ENCODE measurements at regions not wholly inside any gene's neighbourhood (a gene's known extent, or its start where the extent isn't known, plus 50 kb on each side); places are given as distances from the start of the nearest gene placed in this dataset.

DNA sequence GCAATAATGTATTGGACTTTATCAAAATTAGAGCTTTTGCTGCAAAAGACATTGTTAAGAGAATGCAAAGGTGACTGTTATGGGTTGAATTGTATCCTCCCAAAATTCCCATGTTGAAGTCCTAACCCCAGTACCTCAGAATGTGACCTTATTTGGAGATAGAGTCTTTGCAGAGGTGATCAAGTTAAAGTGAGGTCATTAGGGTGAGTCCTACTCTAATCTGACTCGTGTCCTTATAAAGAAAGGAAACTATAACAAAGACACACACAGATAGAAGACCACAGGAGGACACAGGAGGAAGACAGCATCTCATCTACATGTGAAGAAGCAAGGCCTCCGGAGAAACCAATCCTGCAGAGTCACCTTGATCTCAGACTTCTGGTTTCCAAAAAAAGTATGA lies 1011.2 kb downstream of the TBC1D22A start:
- Histone ChIP-seq H3K9me3 (no peaks in the 10 kb centered on the region), H3K36me3 (ENCODE audit: control insufficient read depth in 2 of 2, extremely low read depth in 1 of 2, insufficient read depth in 1 of 2, low read length in 1 of 2) (no peaks in the 10 kb centered on the region), H3K27me3 (replicated peaks in 1 of 2; ENCODE audit: control insufficient read depth in 2 of 2, extremely low read depth in 1 of 2, insufficient read depth in 2 of 2, low read length in 1 of 2) (peaks cover 0 to 7% of the 10 kb centered on the region in 2 experiments), H3K4me3 (ENCODE audit: control insufficient read depth in 1 of 2, extremely low read depth in 1 of 2, low read length in 1 of 2) (no peak overlapping the region), H3K27ac (ENCODE audit: low read length) (no peak overlapping the region), H3K4me1 (ENCODE audit: control insufficient read depth in 1 of 2, extremely low read depth in 1 of 2, insufficient read depth in 2 of 2, low read length in 2 of 2) (no peaks in the 10 kb centered on the region)
- Mint-ChIP-seq H3K4me1 (no peaks in the 10 kb centered on the region), H3K4me3 (no peak overlapping the region), H3K27ac (no peak overlapping the region), H3K27me3 (peaks cover under 1 to 12% of the 10 kb centered on the region in 2 donors), H3K9me3 (peaks cover 0 to 4% (median 0%) of the 10 kb centered on the region in 3 donors), H3K36me3 (no peaks in the 10 kb centered on the region)
- no CpG with 5 or more reads among the region's 2 CpGs for WGBS (ENCODE audit: insufficient coverage)
- DNase-seq = no peak
- no peak for ATAC-seq (replicated peaks in 1 of 4)
- ChIA-PET CTCF (no interaction called here), POLR2A (no interaction called here)

DNA sequence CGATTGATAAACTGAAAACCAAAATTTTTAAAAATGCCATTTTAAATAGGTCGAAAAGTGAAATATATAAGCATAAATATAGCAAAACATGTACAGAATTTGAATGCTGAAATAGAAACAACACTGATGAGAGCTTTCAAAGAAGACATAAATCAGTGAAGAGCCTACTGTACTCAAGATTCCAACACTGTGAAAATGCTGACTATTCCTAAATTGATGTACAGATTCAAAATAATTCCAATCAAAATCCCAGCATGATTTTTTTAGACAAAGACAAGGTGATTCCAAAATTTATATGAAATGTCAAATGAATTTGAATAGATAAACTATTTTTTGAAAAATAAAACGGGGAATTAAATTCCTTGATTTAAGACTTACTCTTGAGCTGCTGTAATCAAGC lies 1010.4 kb downstream of the TBC1D22A start:
- WGBS (ENCODE audit: insufficient coverage) = 56% methylated on average over 1 of the region's 3 CpGs
- no peak overlapping the region for H3K27ac Mint-ChIP-seq
- H3K36me3 ChIP-seq (ENCODE audit: control insufficient read depth in 2 of 2, extremely low read depth in 1 of 2, insufficient read depth in 1 of 2, low read length in 1 of 2) = no peaks in the 10 kb centered on the region
- no peak for DNase-seq
- no peak overlapping the region for H3K4me3 Mint-ChIP-seq
- no peaks in the 10 kb centered on the region for H3K36me3 Mint-ChIP-seq
- ChIA-PET CTCF (no interaction called here), POLR2A (no interaction called here)
- no peaks in the 10 kb centered on the region for H3K9me3 ChIP-seq
- ATAC-seq (replicated peaks in 1 of 4) = no peak
- H3K27me3 ChIP-seq (replicated peaks in 1 of 2; ENCODE audit: control insufficient read depth in 2 of 2, extremely low read depth in 1 of 2, insufficient read depth in 2 of 2, low read length in 1 of 2) = peaks cover 0 to 3% of the 10 kb centered on the region in 2 experiments
- no peak overlapping the region for H3K27ac ChIP-seq (ENCODE audit: low read length)
- H3K4me1 ChIP-seq (ENCODE audit: control insufficient read depth in 1 of 2, extremely low read depth in 1 of 2, insufficient read depth in 2 of 2, low read length in 2 of 2) = no peaks in the 10 kb centered on the region
- H3K4me1 Mint-ChIP-seq = no peaks in the 10 kb centered on the region
- peaks cover 3 to 15% of the 10 kb centered on the region in 2 donors for H3K27me3 Mint-ChIP-seq
- no peak overlapping the region for H3K4me3 ChIP-seq (ENCODE audit: control insufficient read depth in 1 of 2, extremely low read depth in 1 of 2, low read length in 1 of 2)
- peaks cover 0 to 4% (median 0%) of the 10 kb centered on the region in 3 donors for H3K9me3 Mint-ChIP-seq

DNA sequence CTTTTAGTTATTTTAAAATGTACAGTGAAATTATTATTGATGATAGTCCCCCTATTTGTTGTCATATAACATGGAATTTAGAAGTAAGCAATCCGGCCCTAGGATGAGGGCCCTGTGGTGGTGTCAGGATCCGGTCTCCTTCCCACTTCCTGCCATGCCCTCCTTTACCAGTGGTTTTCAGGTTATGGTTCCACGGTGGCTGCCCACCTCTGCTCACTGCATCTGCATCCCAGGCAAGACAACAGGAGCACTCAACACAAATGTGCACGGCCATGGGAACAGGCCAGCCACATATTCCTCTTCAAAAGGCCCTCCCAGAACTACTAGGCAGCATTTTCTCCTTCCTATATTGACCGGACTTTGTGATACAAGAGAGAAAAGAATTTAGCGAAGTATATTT lies 1007.2 kb downstream of the TBC1D22A start:
- peaks cover 0 to 11% of the 10 kb centered on the region in 2 experiments for H3K27me3 ChIP-seq (replicated peaks in 1 of 2; ENCODE audit: control insufficient read depth in 2 of 2, extremely low read depth in 1 of 2, insufficient read depth in 2 of 2, low read length in 1 of 2)
- ChIA-PET CTCF (no interaction called here), POLR2A (no interaction called here)
- H3K4me1 ChIP-seq (ENCODE audit: control insufficient read depth in 1 of 2, extremely low read depth in 1 of 2, insufficient read depth in 2 of 2, low read length in 2 of 2) = no peaks in the 10 kb centered on the region
- Mint-ChIP-seq H3K9me3 (peaks cover 0 to 4% (median 3%) of the 10 kb centered on the region in 3 donors), H3K4me3 (no peak overlapping the region), H3K27ac (no peak overlapping the region), H3K36me3 (no peaks in the 10 kb centered on the region), H3K27me3 (peaks cover 16 to 22% of the 10 kb centered on the region in 2 donors), H3K4me1 (no peaks in the 10 kb centered on the region)
- 73% methylated on average over 2 of the region's 6 CpGs for WGBS (ENCODE audit: insufficient coverage)
- no peak for ATAC-seq (replicated peaks in 1 of 4)
- DNase-seq = no peak
- H3K4me3 ChIP-seq (ENCODE audit: control insufficient read depth in 1 of 2, extremely low read depth in 1 of 2, low read length in 1 of 2) = no peak overlapping the region
- H3K27ac ChIP-seq (ENCODE audit: low read length) = no peak overlapping the region
- no peaks in the 10 kb centered on the region for H3K9me3 ChIP-seq
- no peaks in the 10 kb centered on the region for H3K36me3 ChIP-seq (ENCODE audit: control insufficient read depth in 2 of 2, extremely low read depth in 1 of 2, insufficient read depth in 1 of 2, low read length in 1 of 2)

DNA sequence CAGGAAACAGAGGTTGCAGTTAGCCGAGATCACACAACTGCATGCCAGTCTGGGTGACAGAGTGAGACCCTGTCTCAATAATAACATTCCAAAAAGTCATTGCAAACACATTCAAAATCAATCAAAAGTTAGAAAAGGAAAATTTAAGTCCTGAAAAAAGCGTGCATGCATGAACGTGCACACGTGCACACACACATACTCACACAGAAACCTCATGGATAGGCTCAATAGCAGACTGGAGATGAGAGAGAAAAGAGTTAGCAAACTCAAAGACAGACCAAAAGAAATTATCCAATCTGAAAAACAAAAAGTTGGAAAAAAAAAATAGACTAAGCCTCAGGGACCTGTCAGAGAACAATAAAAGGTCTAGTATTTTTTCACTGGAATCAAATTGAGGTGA lies 1005.6 kb downstream of the TBC1D22A start:
- Histone ChIP-seq H3K4me3 (ENCODE audit: control insufficient read depth in 1 of 2, extremely low read depth in 1 of 2, low read length in 1 of 2) (no peak overlapping the region), H3K9me3 (no peaks in the 10 kb centered on the region), H3K36me3 (ENCODE audit: control insufficient read depth in 2 of 2, extremely low read depth in 1 of 2, insufficient read depth in 1 of 2, low read length in 1 of 2) (no peaks in the 10 kb centered on the region), H3K4me1 (ENCODE audit: control insufficient read depth in 1 of 2, extremely low read depth in 1 of 2, insufficient read depth in 2 of 2, low read length in 2 of 2) (no peaks in the 10 kb centered on the region), H3K27me3 (replicated peaks in 1 of 2; ENCODE audit: control insufficient read depth in 2 of 2, extremely low read depth in 1 of 2, insufficient read depth in 2 of 2, low read length in 1 of 2) (peaks cover 0 to 11% of the 10 kb centered on the region in 2 experiments), H3K27ac (ENCODE audit: low read length) (no peak overlapping the region)
- WGBS (ENCODE audit: insufficient coverage) = 80% methylated on average over 1 of the region's 4 CpGs
- peaks cover 0 to 4% (median 3%) of the 10 kb centered on the region in 3 donors for H3K9me3 Mint-ChIP-seq
- no peak for ATAC-seq (replicated peaks in 1 of 4)
- no peak for DNase-seq
- H3K36me3 Mint-ChIP-seq = no peaks in the 10 kb centered on the region
- no peaks in the 10 kb centered on the region for H3K4me1 Mint-ChIP-seq
- POLR2A ChIA-PET = no interaction called here
- H3K4me3 Mint-ChIP-seq = no peak overlapping the region
- H3K27me3 Mint-ChIP-seq = peaks cover 17 to 31% of the 10 kb centered on the region in 2 donors
- CTCF ChIA-PET = no interaction called here
- H3K27ac Mint-ChIP-seq = no peak overlapping the region

DNA sequence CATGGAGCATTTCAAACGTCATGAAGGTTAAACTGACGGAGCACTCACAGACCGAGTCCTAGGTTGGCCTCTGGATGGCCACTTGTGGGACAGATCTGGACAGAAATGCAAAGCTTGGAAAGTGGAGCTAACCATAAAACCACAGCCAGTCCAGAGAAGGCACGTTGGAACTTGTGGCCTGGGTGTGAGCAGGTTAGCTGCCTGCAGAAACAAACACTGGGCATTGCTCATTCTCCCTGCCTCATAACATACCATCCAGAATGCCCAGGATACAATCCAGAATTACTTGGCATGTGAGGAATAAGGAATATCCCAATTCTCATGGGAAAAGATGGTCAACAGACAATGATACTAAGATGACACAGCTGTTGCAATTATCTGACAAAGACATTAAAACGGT lies 1005.0 kb downstream of the TBC1D22A start:
- no peak overlapping the region for H3K27ac Mint-ChIP-seq
- Histone ChIP-seq H3K27me3 (replicated peaks in 1 of 2; ENCODE audit: control insufficient read depth in 2 of 2, extremely low read depth in 1 of 2, insufficient read depth in 2 of 2, low read length in 1 of 2) (peaks cover 0 to 11% of the 10 kb centered on the region in 2 experiments), H3K36me3 (ENCODE audit: control insufficient read depth in 2 of 2, extremely low read depth in 1 of 2, insufficient read depth in 1 of 2, low read length in 1 of 2) (no peaks in the 10 kb centered on the region), H3K4me1 (ENCODE audit: control insufficient read depth in 1 of 2, extremely low read depth in 1 of 2, insufficient read depth in 2 of 2, low read length in 2 of 2) (no peaks in the 10 kb centered on the region), H3K27ac (ENCODE audit: low read length) (no peak overlapping the region), H3K9me3 (no peaks in the 10 kb centered on the region), H3K4me3 (ENCODE audit: control insufficient read depth in 1 of 2, extremely low read depth in 1 of 2, low read length in 1 of 2) (no peak overlapping the region)
- peaks cover 0 to 5% (median 4%) of the 10 kb centered on the region in 3 donors for H3K9me3 Mint-ChIP-seq
- ChIA-PET POLR2A (no interaction called here), CTCF (no interaction called here)
- H3K36me3 Mint-ChIP-seq = no peaks in the 10 kb centered on the region
- 83% methylated on average over 4 of the region's 5 CpGs for WGBS (ENCODE audit: insufficient coverage)
- H3K27me3 Mint-ChIP-seq = peaks cover 17 to 31% of the 10 kb centered on the region in 2 donors
- DNase-seq (no peak), ATAC-seq (replicated peaks in 1 of 4) (no peak)
- no peaks in the 10 kb centered on the region for H3K4me1 Mint-ChIP-seq
- no peak overlapping the region for H3K4me3 Mint-ChIP-seq

DNA sequence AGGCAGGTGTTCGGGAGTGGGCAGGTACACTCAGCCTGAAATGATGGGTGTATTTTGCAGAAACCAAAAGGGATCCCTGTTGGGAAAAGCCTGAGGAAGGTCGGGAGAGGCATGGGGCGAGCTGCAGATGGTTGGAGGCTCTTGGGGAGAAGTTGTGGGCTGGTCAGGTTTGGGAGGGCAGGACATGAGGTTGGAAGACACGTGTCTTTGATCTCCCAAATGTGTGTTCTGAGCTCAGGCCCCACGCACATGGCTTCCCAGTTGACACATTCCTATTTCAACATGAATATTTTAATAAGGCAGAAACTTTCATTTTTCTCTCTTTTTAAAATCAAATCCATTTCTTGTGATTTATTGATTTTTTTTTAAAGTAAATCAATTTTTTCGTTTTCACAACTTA lies 1003.3 kb downstream of the TBC1D22A start:
- Histone ChIP-seq H3K27ac (ENCODE audit: low read length) (no peak overlapping the region), H3K27me3 (replicated peaks in 1 of 2; ENCODE audit: control insufficient read depth in 2 of 2, extremely low read depth in 1 of 2, insufficient read depth in 2 of 2, low read length in 1 of 2) (peaks cover 0 to 20% of the 10 kb centered on the region in 2 experiments), H3K9me3 (no peaks in the 10 kb centered on the region), H3K36me3 (ENCODE audit: control insufficient read depth in 2 of 2, extremely low read depth in 1 of 2, insufficient read depth in 1 of 2, low read length in 1 of 2) (no peaks in the 10 kb centered on the region), H3K4me3 (ENCODE audit: control insufficient read depth in 1 of 2, extremely low read depth in 1 of 2, low read length in 1 of 2) (no peak overlapping the region), H3K4me1 (ENCODE audit: control insufficient read depth in 1 of 2, extremely low read depth in 1 of 2, insufficient read depth in 2 of 2, low read length in 2 of 2) (no peaks in the 10 kb centered on the region)
- ATAC-seq (replicated peaks in 1 of 4) (no peak), DNase-seq (no peak)
- CTCF ChIA-PET = no interaction called here
- peaks cover 0 to 8% (median 0%) of the 10 kb centered on the region in 3 donors for H3K9me3 Mint-ChIP-seq
- H3K36me3 Mint-ChIP-seq = no peaks in the 10 kb centered on the region
- H3K27me3 Mint-ChIP-seq = peaks cover 17 to 32% of the 10 kb centered on the region in 2 donors
- 76% methylated on average over 3 of the region's 6 CpGs for WGBS (ENCODE audit: insufficient coverage)
- no peaks in the 10 kb centered on the region for H3K4me1 Mint-ChIP-seq
- no peak overlapping the region for H3K4me3 Mint-ChIP-seq
- POLR2A ChIA-PET = no interaction called here
- no peak overlapping the region for H3K27ac Mint-ChIP-seq

DNA sequence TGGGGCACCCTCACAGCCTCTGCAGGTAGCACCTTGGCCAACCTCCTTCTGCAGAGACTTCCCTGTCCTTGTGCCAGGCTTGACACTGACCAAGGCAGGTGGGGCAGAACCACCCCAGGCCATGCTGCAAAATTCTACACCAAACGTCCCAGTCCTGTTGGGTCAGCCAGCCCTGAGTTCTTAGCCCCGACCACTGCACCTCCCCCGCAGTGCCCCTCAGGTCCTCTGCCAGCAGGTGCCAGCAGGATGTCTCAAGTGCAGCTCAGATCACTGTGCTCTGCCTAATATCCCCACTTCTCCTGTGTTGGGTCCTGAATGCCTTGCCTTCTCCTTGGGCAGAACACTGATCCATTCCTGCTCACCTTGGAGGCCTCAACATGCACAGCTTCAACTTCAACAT lies 999.7 kb downstream of the TBC1D22A start:
- H3K4me1 ChIP-seq (ENCODE audit: control insufficient read depth in 1 of 2, extremely low read depth in 1 of 2, insufficient read depth in 2 of 2, low read length in 2 of 2) = no peaks in the 10 kb centered on the region
- 81% methylated on average over 3 of the region's 3 CpGs for WGBS (ENCODE audit: insufficient coverage)
- peaks cover 14 to 23% of the 10 kb centered on the region in 2 donors for H3K27me3 Mint-ChIP-seq
- no peak overlapping the region for H3K27ac Mint-ChIP-seq
- H3K36me3 Mint-ChIP-seq = no peaks in the 10 kb centered on the region
- no peak overlapping the region for H3K4me3 Mint-ChIP-seq
- H3K27me3 ChIP-seq (replicated peaks in 1 of 2; ENCODE audit: control insufficient read depth in 2 of 2, extremely low read depth in 1 of 2, insufficient read depth in 2 of 2, low read length in 1 of 2) = peaks cover 0 to 22% of the 10 kb centered on the region in 2 experiments
- ChIA-PET POLR2A (no interaction called here), CTCF (no interaction called here)
- H3K4me3 ChIP-seq (ENCODE audit: control insufficient read depth in 1 of 2, extremely low read depth in 1 of 2, low read length in 1 of 2) = no peak overlapping the region
- H3K4me1 Mint-ChIP-seq = no peaks in the 10 kb centered on the region
- H3K9me3 Mint-ChIP-seq = peaks cover 0 to 8% (median 0%) of the 10 kb centered on the region in 3 donors
- no peak for ATAC-seq (replicated peaks in 1 of 4)
- DNase-seq = no peak
- H3K36me3 ChIP-seq (ENCODE audit: control insufficient read depth in 2 of 2, extremely low read depth in 1 of 2, insufficient read depth in 1 of 2, low read length in 1 of 2) = no peaks in the 10 kb centered on the region
- H3K9me3 ChIP-seq = no peaks in the 10 kb centered on the region
- no peak overlapping the region for H3K27ac ChIP-seq (ENCODE audit: low read length)

Data from T-cell (primary cell).